H1 (cell line): ENCODE measurements at regions not wholly inside any gene's neighbourhood (a gene's known extent, or its start where the extent isn't known, plus 50 kb on each side); places are given as distances from the start of the nearest gene placed in this dataset.

ENCODE experiments used
- CTCF ChIA-PET: fragments of 300-600 bp; sonication (Branson Sonifier 250); formaldehyde crosslinking; loops from one replicate; lab custom pipeline; 2021; ENCODE audit not compliant: partially characterized antibody; lab: Charles Lee
- POLR2A ChIA-PET: fragments of 300-600 bp; sonication (Branson Sonifier 250); formaldehyde crosslinking; loops from one replicate; lab custom pipeline; 2021; ENCODE audit warnings: inconsistent platforms; ENCODE audit not compliant: partially characterized antibody; lab: Charles Lee
- DNase-seq, 2 experiments: peaks; one replicate each; pipeline versions ENCODE4 v3.0.0 to v3.0.0-alpha.2; 2010 to 2022; ENCODE audit warnings: low spot score in 2 of 2, low read depth in 1 of 2, mixed read lengths in 1 of 2
- FAIRE-seq: peaks from 2 replicates; lab custom pipeline; 2011; peaks lifted over from hg19 to GRCh38; lab: Jason Lieb, UNC
- H2AFZ ChIP-seq: 2 replicates; pipeline ENCODE4 v1.8.1; 2012; ENCODE audit warnings: low read length, inconsistent platforms
- H2AK5ac ChIP-seq: 2 replicates; pipeline ENCODE4 v1.6.1; 2013; ENCODE audit warnings: low read depth, low read length
- H2BK120ac ChIP-seq: replicated peaks from 2 replicates; pipeline ENCODE3; 2013; ENCODE audit warnings: low read depth, low read length, inconsistent platforms
- H2BK12ac ChIP-seq: 2 replicates; pipeline ENCODE4 v1.6.1; 2013; ENCODE audit warnings: low read depth, low read length
- H2BK15ac ChIP-seq: 2 replicates; pipeline ENCODE4 v1.6.1; 2013; ENCODE audit warnings: low read length
- H2BK20ac ChIP-seq: 2 replicates; pipeline ENCODE4 v1.6.1; 2013; ENCODE audit warnings: low read length
- H2BK5ac ChIP-seq: 2 replicates; pipeline ENCODE4 v1.6.1; 2013; ENCODE audit warnings: low read depth, low read length
- H3K14ac ChIP-seq: 2 replicates; pipeline ENCODE4 v1.6.1; 2013; ENCODE audit warnings: inconsistent platforms; ENCODE audit not compliant: insufficient read length
- H3K18ac ChIP-seq: 2 replicates; pipeline ENCODE4 v1.6.1; 2013; ENCODE audit warnings: low read length; ENCODE audit errors: extremely low read depth
- H3K23ac ChIP-seq: 2 replicates; pipeline ENCODE4 v1.6.1; 2013; ENCODE audit warnings: inconsistent platforms; ENCODE audit not compliant: insufficient read length
- H3K23me2 ChIP-seq: 2 replicates; pipeline ENCODE4 v1.6.1; 2013; ENCODE audit warnings: low read depth, low read length
- H3K27ac ChIP-seq: 2 replicates; pipeline ENCODE4 v1.6.1; 2011; ENCODE audit warnings: low read depth, low read length, inconsistent platforms
- H3K27me3 ChIP-seq, 4 experiments: replicated peaks in 1 of 4; 1 replicate in 1 of 4; 2 replicates in 3 of 4; pipeline versions ENCODE4 v1.6.1 to v1.8.1; 2011 to 2013; ENCODE audit warnings: low read length in 3 of 4, mild to moderate bottlenecking in 3 of 4, inconsistent platforms in 2 of 4, mixed read lengths in 2 of 4, moderate library complexity in 1 of 4; ENCODE audit not compliant: control insufficient read depth in 3 of 4, insufficient read depth in 3 of 4; ENCODE audit errors: extremely low read depth in 1 of 4
- H3K36me3 ChIP-seq, 4 experiments: 2 replicates each; pipeline versions ENCODE4 v1.6.1 to v1.8.1; 2011 to 2013; ENCODE audit warnings: mild to moderate bottlenecking in 4 of 4, low read length in 3 of 4, moderate library complexity in 2 of 4, control low read depth in 1 of 4, inconsistent platforms in 1 of 4; ENCODE audit not compliant: insufficient read depth in 4 of 4, control insufficient read depth in 2 of 4
- H3K4ac ChIP-seq: replicated peaks from 2 replicates; pipeline ENCODE3; 2013; ENCODE audit warnings: low read length, low read depth, mixed read lengths, inconsistent platforms; ENCODE audit not compliant: insufficient read length
- H3K4me1 ChIP-seq, 4 experiments: replicated peaks in 1 of 4; 1 replicate in 1 of 4; 2 replicates in 3 of 4; pipeline versions ENCODE4 v1.6.1 to v1.8.1; 2011 to 2013; ENCODE audit warnings: low read length in 3 of 4, inconsistent platforms in 2 of 4, mixed read lengths in 1 of 4; ENCODE audit not compliant: insufficient read depth in 4 of 4, control insufficient read depth in 3 of 4
- H3K4me2 ChIP-seq, 2 experiments: 2 replicates each; pipeline versions ENCODE4 v1.6.1 to v1.8.1; 2011 to 2013; ENCODE audit warnings: low read depth in 2 of 2, low read length in 2 of 2, control low read depth in 1 of 2, inconsistent platforms in 1 of 2, mild to moderate bottlenecking in 1 of 2; ENCODE audit not compliant: insufficient read depth in 1 of 2
- H3K4me3 ChIP-seq, 4 experiments: fragments of 200-600, 300-600 bp in 1 of 4; sonication (generic), shearing (Covaris generic), sonication (Bioruptor Twin) in 1 of 4; 2 replicates each; pipeline versions ENCODE4 v1.5.1 to v1.8.1; 2011 to 2016; ENCODE audit warnings: low read length in 4 of 4, low read depth in 3 of 4, control low read depth in 2 of 4, inconsistent platforms in 2 of 4, mild to moderate bottlenecking in 2 of 4, mixed read lengths in 1 of 4, moderate library complexity in 1 of 4; ENCODE audit not compliant: insufficient read depth in 2 of 4; ENCODE audit errors: extremely low read depth in 1 of 4
- H3K56ac ChIP-seq: replicated peaks from 2 replicates; pipeline ENCODE3; 2013; ENCODE audit warnings: low read depth, mild to moderate bottlenecking, mixed read lengths, low read length, inconsistent platforms; ENCODE audit not compliant: insufficient read length
- H3K79me1 ChIP-seq: 2 replicates; pipeline ENCODE4 v1.6.1; 2013; ENCODE audit warnings: low read depth, low read length, control low read depth
- H3K79me2 ChIP-seq, 2 experiments: 2 replicates each; pipeline versions ENCODE4 v1.6.1 to v1.8.1; 2012 to 2013; ENCODE audit warnings: low read length in 2 of 2, mild to moderate bottlenecking in 2 of 2, inconsistent platforms in 1 of 2; ENCODE audit not compliant: insufficient read depth in 2 of 2, control insufficient read depth in 1 of 2
- H3K9ac ChIP-seq, 4 experiments: replicated peaks in 1 of 4; 1 replicate in 1 of 4; 2 replicates in 3 of 4; pipeline versions ENCODE4 v1.6.1 to v1.8.1; 2011 to 2013; ENCODE audit warnings: low read depth in 3 of 4, low read length in 3 of 4, control low read depth in 2 of 4, mild to moderate bottlenecking in 2 of 4, moderate library complexity in 2 of 4, inconsistent platforms in 1 of 4; ENCODE audit errors: extremely low read depth in 1 of 4
- H3K9me3 ChIP-seq, 2 experiments: 2 replicates each; pipeline versions ENCODE4 v1.6.1 to v1.8.1; 2012 to 2013; ENCODE audit warnings: mild to moderate bottlenecking in 2 of 2, moderate library complexity in 2 of 2, control low read depth in 1 of 2, inconsistent platforms in 1 of 2, low read depth in 1 of 2, low read length in 1 of 2, mixed read lengths in 1 of 2; ENCODE audit not compliant: insufficient read depth in 2 of 2
- H4K20me1 ChIP-seq, 2 experiments: replicated peaks in 1 of 2; 2 replicates each; pipeline versions ENCODE3 to v1.8.1; 2011 to 2013; ENCODE audit warnings: inconsistent platforms in 2 of 2, low read length in 2 of 2, mild to moderate bottlenecking in 1 of 2; ENCODE audit not compliant: insufficient read depth in 2 of 2, control insufficient read depth in 1 of 2
- H4K5ac ChIP-seq: 2 replicates; pipeline ENCODE4 v1.6.1; 2013; ENCODE audit warnings: low read length, low read depth, mixed read lengths, inconsistent platforms; ENCODE audit not compliant: insufficient read length
- H4K8ac ChIP-seq: 2 replicates; pipeline ENCODE4 v1.8.0; 2013; ENCODE audit warnings: mild to moderate bottlenecking, moderate library complexity, low read length, inconsistent platforms; ENCODE audit not compliant: insufficient read depth; ENCODE audit errors: extremely low read depth
- H4K91ac ChIP-seq: replicated peaks from 2 replicates; pipeline ENCODE3; 2013; ENCODE audit warnings: low read length, mixed read lengths, inconsistent platforms; ENCODE audit not compliant: insufficient read length
- KDM4A ChIP-seq: IDR thresholded peaks from one replicate; pipeline ENCODE4 v1.7.1; 2012; ENCODE audit warnings: low read depth, mild to moderate bottlenecking, moderate library complexity, low read length, inconsistent platforms; ENCODE audit not compliant: severe bottlenecking
- RAD21 ChIP-seq, 2 experiments: IDR thresholded peaks in 1 of 2; conservative IDR thresholded peaks in 1 of 2; 2 replicates each; pipeline ENCODE4 v1.6.1; 2011; ENCODE audit warnings: low read depth in 2 of 2, low read length in 2 of 2, improper control_type of control experiment in 1 of 2, inconsistent platforms in 1 of 2, mild to moderate bottlenecking in 1 of 2, moderate library complexity in 1 of 2
- WGBS, 2 experiments: shearing (Covaris generic) in 1 of 2; methylation state at CpG; one replicate each; pipeline versions ENCODE4 v1.1.6 to v1.1.7; 2013 to 2015; ENCODE audit warnings: low lambda C conversion rate in 2 of 2, mixed read lengths in 2 of 2, inconsistent platforms in 1 of 2, low coverage in 1 of 2, missing lambda C conversion rate in 1 of 2; ENCODE audit not compliant: insufficient replicate concordance in 2 of 2, insufficient coverage in 1 of 2, insufficient read length in 1 of 2; ENCODE audit errors: extremely low coverage in 1 of 2, missing lambda C conversion rate in 1 of 2; 5-methylcytosine and 5-hydroxymethylcytosine counted together
- TF ChIP-seq, protein P1 (sequence below), 3 experiments: IDR thresholded peaks; 1 replicate in 2 of 3; 2 replicates in 1 of 3; pipeline versions ENCODE4 v1.5.1 to v1.6.1; 2011; ENCODE audit warnings: low read length in 3 of 3, mild to moderate bottlenecking in 3 of 3, inconsistent platforms in 2 of 3, low read depth in 1 of 3, moderate library complexity in 1 of 3; ENCODE audit not compliant: insufficient read depth in 1 of 3; ENCODE audit errors: control extremely low read depth in 1 of 3

- H3K79me1 ChIP-seq, result no peaks in the 10 kb centered on the region
- H2BK5ac ChIP-seq, result no peak overlapping the region
- no peak overlapping the region for H2BK12ac ChIP-seq
- no peak overlapping the region for H2BK20ac ChIP-seq
- no peaks in the 10 kb centered on the region for H3K79me2 ChIP-seq
- no peak overlapping the region for H2AK5ac ChIP-seq
- H3K14ac ChIP-seq, result no peak overlapping the region
- no peak overlapping the region for H3K56ac ChIP-seq
- H3K4ac ChIP-seq, result no peak overlapping the region
- H3K4me2 ChIP-seq, result no peak overlapping the region
- H3K36me3 ChIP-seq, result no peaks in the 10 kb centered on the region
- H4K20me1 ChIP-seq, result no peaks in the 10 kb centered on the region
- peaks cover 0 to 2% (median 0%) of the 10 kb centered on the region in 4 experiments; a peak in 1 of 7 replicates for H3K4me1 ChIP-seq
- no peak overlapping the region for H3K27ac ChIP-seq
- H4K5ac ChIP-seq, result no peak overlapping the region
- FAIRE-seq (peak; percentile 91), DNase-seq (no peak)
- TF ChIP-seq, protein P1, sequence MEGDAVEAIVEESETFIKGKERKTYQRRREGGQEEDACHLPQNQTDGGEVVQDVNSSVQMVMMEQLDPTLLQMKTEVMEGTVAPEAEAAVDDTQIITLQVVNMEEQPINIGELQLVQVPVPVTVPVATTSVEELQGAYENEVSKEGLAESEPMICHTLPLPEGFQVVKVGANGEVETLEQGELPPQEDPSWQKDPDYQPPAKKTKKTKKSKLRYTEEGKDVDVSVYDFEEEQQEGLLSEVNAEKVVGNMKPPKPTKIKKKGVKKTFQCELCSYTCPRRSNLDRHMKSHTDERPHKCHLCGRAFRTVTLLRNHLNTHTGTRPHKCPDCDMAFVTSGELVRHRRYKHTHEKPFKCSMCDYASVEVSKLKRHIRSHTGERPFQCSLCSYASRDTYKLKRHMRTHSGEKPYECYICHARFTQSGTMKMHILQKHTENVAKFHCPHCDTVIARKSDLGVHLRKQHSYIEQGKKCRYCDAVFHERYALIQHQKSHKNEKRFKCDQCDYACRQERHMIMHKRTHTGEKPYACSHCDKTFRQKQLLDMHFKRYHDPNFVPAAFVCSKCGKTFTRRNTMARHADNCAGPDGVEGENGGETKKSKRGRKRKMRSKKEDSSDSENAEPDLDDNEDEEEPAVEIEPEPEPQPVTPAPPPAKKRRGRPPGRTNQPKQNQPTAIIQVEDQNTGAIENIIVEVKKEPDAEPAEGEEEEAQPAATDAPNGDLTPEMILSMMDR (IDR thresholded peaks at IDR 0.05; ENCODE audit: control extremely low read depth in 1 of 3, insufficient read depth in 1 of 3, low read depth in 1 of 3, low read length in 3 of 3), result peak in 2 of 3 experiments; percentile 38 to 43; a peak in 2 of 4 replicates
- TF ChIP-seq KDM4A (no peak), RAD21 (IDR thresholded peaks at IDR 0.05 in 1 of 2, conservative IDR thresholded peaks at IDR 0.05 in 1 of 2; ENCODE audit: low read depth in 2 of 2, low read length in 2 of 2) (peak; percentile 77 to 80)
- no peak overlapping the region for H3K9ac ChIP-seq
- H2BK120ac ChIP-seq, result no peak overlapping the region
- H2BK15ac ChIP-seq, result no peak overlapping the region
- H2AFZ ChIP-seq, result no peak overlapping the region
- no peak overlapping the region for H4K91ac ChIP-seq
- peak overlapping the region; percentile 69; the same call in 1 of the 2 replicates for H4K8ac ChIP-seq
- 78% methylated on average over 16 of the region's 16 CpGs; no CpG with 5 or more reads in 1 of the 2 experiments for whole genome bisulfite sequencing, 2 experiments
- H3K9me3 ChIP-seq, result no peaks in the 10 kb centered on the region
- no peak overlapping the region for H3K23ac ChIP-seq
- ChIA-PET CTCF (no interaction called here), POLR2A (no interaction called here)
- H3K27me3 ChIP-seq, result no peaks in the 10 kb centered on the region
- no peaks in the 10 kb centered on the region for H3K23me2 ChIP-seq
- no peak overlapping the region for H3K4me3 ChIP-seq
- H3K18ac ChIP-seq, result no peak overlapping the region
Measured at GRCh38 chr4:183838987-183839712, 66.0 kb upstream of the STOX2 start.
